ENCODE measurements at regions not wholly inside any gene's neighbourhood (a gene's known extent, or its start where the extent isn't known, plus 50 kb on each side); places are given as distances from the start of the nearest gene placed in this dataset.

DNA sequence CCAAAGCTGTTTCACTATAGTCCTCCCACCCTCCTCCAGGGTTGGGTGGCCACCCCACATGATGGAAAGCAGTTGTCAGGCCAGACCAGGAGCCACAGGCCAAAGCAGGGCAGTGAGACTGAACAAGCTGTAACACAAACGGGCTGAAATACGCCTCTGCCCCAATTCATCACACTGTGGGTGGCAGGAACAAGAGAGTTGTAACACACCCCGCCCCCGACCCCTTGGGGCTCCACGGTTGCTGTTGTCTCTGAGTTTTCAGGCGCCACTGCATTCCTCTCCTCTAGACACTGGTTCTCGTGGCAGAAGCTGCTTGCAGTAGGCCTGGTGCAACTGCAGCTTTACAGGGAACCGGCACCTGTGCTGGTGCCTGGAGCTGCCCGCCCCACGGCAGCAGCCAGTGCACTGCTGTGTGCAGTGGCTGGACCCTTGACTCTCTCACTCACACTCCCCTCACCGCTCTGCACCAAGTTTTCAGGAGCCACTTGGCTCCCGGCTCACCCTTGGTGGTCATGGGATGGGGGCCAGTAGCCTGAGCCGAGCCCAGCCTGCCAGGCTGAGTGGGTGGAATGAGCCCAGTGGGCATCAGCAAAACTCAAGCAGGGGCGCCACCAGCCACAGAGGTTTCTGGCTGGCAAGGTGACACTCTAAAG, 1314.5 kb upstream of the MIR17HG start:
- H3K27me3 Mint-ChIP-seq: no peaks in the 10 kb centered on the region
- H3K36me3 Mint-ChIP-seq: no peaks in the 10 kb centered on the region
- no peak overlapping the region for H3K4me3 Mint-ChIP-seq
- H3K9me3 Mint-ChIP-seq: peaks cover 11% of the 10 kb centered on the region
- TF ChIP-seq, protein P1, sequence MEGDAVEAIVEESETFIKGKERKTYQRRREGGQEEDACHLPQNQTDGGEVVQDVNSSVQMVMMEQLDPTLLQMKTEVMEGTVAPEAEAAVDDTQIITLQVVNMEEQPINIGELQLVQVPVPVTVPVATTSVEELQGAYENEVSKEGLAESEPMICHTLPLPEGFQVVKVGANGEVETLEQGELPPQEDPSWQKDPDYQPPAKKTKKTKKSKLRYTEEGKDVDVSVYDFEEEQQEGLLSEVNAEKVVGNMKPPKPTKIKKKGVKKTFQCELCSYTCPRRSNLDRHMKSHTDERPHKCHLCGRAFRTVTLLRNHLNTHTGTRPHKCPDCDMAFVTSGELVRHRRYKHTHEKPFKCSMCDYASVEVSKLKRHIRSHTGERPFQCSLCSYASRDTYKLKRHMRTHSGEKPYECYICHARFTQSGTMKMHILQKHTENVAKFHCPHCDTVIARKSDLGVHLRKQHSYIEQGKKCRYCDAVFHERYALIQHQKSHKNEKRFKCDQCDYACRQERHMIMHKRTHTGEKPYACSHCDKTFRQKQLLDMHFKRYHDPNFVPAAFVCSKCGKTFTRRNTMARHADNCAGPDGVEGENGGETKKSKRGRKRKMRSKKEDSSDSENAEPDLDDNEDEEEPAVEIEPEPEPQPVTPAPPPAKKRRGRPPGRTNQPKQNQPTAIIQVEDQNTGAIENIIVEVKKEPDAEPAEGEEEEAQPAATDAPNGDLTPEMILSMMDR (conservative IDR thresholded peaks at IDR 0.05): no peak
- H3K27ac Mint-ChIP-seq: no peak overlapping the region
- no peaks in the 10 kb centered on the region for H3K4me1 Mint-ChIP-seq (ENCODE audit: unreplicated experiment)
- no peak for DNase-seq (ENCODE audit: extremely low spot score, unreplicated experiment)

DNA sequence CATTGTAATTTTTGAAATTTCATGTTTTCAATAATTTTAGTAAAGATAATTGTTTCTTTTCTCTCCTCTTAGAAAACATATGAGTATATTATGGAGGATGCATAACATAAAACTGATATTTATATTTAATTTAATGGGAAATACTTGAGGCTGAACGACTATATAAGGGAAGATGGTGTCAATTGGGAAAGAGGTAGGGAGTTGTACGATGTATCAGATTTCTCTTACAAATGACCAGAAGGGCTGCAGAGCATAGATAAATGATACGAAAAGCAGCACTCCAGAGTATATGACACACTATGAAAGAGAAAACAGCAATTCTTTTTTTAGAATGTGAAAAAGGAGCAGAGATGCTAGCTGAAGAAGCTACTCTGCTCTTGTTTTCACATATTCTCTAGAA, 1308.0 kb upstream of the MIR17HG start:
- TF ChIP-seq, protein P1 (conservative IDR thresholded peaks at IDR 0.05): no peak
- no peak overlapping the region for H3K27ac Mint-ChIP-seq
- no peaks in the 10 kb centered on the region for H3K4me1 Mint-ChIP-seq (ENCODE audit: unreplicated experiment)
- peaks cover 11% of the 10 kb centered on the region for H3K9me3 Mint-ChIP-seq
- H3K4me3 Mint-ChIP-seq: no peak overlapping the region
- no peaks in the 10 kb centered on the region for H3K36me3 Mint-ChIP-seq
- DNase-seq (ENCODE audit: extremely low spot score, unreplicated experiment): no peak
- no peaks in the 10 kb centered on the region for H3K27me3 Mint-ChIP-seq

DNA sequence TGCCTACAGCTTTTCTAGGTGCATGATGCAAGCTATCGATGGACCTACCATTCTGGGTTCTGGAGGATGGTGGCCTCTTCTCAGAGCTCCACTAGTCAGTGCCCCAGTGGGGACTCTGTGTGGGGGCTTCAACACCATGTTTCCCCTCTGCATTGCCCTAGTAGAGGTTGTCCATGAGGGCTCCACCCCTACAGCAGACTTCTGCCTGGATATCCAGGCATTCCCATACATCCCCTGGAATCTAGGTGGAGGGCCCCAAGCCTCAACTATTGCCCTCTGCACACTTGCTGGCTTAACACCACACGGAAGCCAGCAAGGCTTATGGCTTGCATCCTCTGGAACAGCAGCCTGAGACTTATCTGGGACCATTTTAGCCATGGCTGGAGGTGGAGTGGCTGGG, 1299.9 kb upstream of the MIR17HG start:
- Mint-ChIP-seq H3K36me3 (no peaks in the 10 kb centered on the region), H3K27me3 (no peaks in the 10 kb centered on the region), H3K4me1 (ENCODE audit: unreplicated experiment) (no peaks in the 10 kb centered on the region), H3K9me3 (peaks cover 12% of the 10 kb centered on the region), H3K27ac (no peak overlapping the region), H3K4me3 (no peak overlapping the region)
- TF ChIP-seq, protein P1 (conservative IDR thresholded peaks at IDR 0.05): no peak
- no peak for DNase-seq (ENCODE audit: extremely low spot score, unreplicated experiment)

DNA sequence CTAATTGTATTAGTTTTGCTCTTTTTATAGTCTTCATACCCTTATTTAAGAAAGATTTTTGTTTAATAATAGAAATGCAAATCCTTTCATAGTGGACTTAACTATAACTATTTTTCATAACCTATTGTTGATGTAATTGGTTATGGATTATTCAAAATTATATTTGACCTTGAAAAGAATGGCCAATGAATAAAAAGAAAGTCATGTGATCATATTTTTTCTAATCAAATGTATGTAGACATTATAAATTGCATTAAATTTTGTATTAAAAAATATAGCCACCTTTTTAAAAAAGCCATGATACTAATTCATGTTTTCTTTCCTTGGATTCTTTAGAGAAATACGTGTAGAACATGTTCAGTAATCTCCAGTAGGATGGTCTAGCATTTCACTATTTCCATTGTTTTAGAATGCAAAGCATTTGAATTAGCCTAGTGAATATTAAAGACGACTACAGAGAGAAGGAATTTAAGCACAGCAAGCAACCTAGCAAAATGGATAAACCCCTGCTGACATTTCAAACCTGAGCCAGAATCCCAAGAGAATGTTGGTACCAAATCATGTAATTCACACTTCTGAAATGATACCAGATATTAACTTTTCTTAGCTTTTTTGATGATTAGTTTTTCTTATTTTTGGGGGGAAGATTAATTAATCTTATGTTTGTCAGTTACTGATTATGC, 1297.4 kb upstream of the MIR17HG start:
- peaks cover 7% of the 10 kb centered on the region for H3K9me3 Mint-ChIP-seq
- TF ChIP-seq, protein P1 (conservative IDR thresholded peaks at IDR 0.05): no peak
- H3K36me3 Mint-ChIP-seq: no peaks in the 10 kb centered on the region
- no peaks in the 10 kb centered on the region for H3K27me3 Mint-ChIP-seq
- no peak for DNase-seq (ENCODE audit: extremely low spot score, unreplicated experiment)
- no peak overlapping the region for H3K27ac Mint-ChIP-seq
- H3K4me3 Mint-ChIP-seq: no peak overlapping the region
- H3K4me1 Mint-ChIP-seq (ENCODE audit: unreplicated experiment): no peaks in the 10 kb centered on the region

DNA sequence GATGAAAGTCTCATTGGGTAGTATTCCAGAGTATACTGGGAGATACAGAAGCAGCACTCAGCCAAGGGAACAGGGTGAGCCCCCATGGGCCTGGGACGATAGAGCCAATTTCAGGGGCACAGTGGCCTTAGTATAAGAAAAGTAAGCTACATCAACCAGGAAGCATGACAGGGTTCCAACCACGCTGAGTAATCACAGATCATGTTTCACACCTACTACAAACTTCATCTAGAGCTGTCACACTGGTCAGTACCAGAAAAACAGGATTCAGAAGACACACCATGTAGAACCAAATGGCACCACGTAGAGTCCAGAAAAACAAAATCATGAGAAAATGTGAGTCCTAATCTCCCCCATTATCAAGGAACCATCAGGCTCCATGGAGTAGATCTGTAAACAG, 1292.4 kb upstream of the MIR17HG start:
- no peak for DNase-seq (ENCODE audit: extremely low spot score, unreplicated experiment)
- no peaks in the 10 kb centered on the region for H3K9me3 Mint-ChIP-seq
- no peaks in the 10 kb centered on the region for H3K4me1 Mint-ChIP-seq (ENCODE audit: unreplicated experiment)
- peak overlapping the region; percentile 80 for H3K27ac Mint-ChIP-seq
- H3K36me3 Mint-ChIP-seq: no peaks in the 10 kb centered on the region
- TF ChIP-seq, protein P1 (conservative IDR thresholded peaks at IDR 0.05): no peak
- peak overlapping the region; percentile 48 for H3K4me3 Mint-ChIP-seq
- no peaks in the 10 kb centered on the region for H3K27me3 Mint-ChIP-seq

Data from type B pancreatic cell (in vitro differentiated cells).